Heart left ventricle (tissue), 16 donors: ENCODE measurements at regions not wholly inside any gene's neighbourhood (a gene's known extent, or its start where the extent isn't known, plus 50 kb on each side); places are given as distances from the start of the nearest gene placed in this dataset.

Source experiments
- ATAC-seq, 4 donors: fragments of 200-7000 bp; cut with Tn5 transposase; one replicate each; pipeline ENCODE4 v1.9.1; 2020 to 2022; ENCODE audit warnings: moderate library complexity in 4 of 4, mild to moderate bottlenecking in 3 of 4, moderate number of reproducible peaks in 1 of 4
- DNase-seq, 5 donors: peaks; one replicate each; pipeline ENCODE4 v3.0.0-alpha.2; 2020
- H3K27ac ChIP-seq, 12 donors: fragments of 200-600 bp; sonication (generic) in 4 of 12; one replicate each; pipeline versions ENCODE4 v1.5.0 to v1.8.0; 2016 to 2022; ENCODE audit warnings: mild to moderate bottlenecking in 2 of 12
- H3K27me3 ChIP-seq, 9 donors: fragments of 200-600 bp; sonication (generic) in 2 of 9; one replicate each; pipeline versions ENCODE4 v1.5.1 to v1.8.0; 2016 to 2022; ENCODE audit warnings: mild to moderate bottlenecking in 3 of 9
- H3K36me3 ChIP-seq, 9 donors: fragments of 200-600 bp; sonication (generic) in 2 of 9; one replicate each; pipeline versions ENCODE4 v1.5.0 to v1.8.0; 2018 to 2022; ENCODE audit warnings: mild to moderate bottlenecking in 2 of 9
- H3K4me1 ChIP-seq, 12 donors: fragments of 200-600 bp; sonication (generic) in 4 of 12; one replicate each; pipeline versions ENCODE4 v1.5.0 to v1.8.0; 2016 to 2022; ENCODE audit warnings: mild to moderate bottlenecking in 3 of 12
- H3K4me3 ChIP-seq, 12 donors: fragments of 200-600 bp; sonication (generic) in 4 of 12; one replicate each; pipeline versions ENCODE4 v1.5.0 to v1.8.0; 2017 to 2022; ENCODE audit warnings: mild to moderate bottlenecking in 9 of 12, moderate library complexity in 4 of 12
- H3K9me3 ChIP-seq, 12 donors: fragments of 200-600 bp; sonication (generic) in 4 of 12; one replicate each; pipeline versions ENCODE4 v1.5.0 to v1.8.0; 2016 to 2022; ENCODE audit warnings: mild to moderate bottlenecking in 1 of 12
- POLR2A ChIP-seq, 2 donors: fragments of 450-650 bp; IDR thresholded peaks; one replicate each; pipeline ENCODE4 v1.6.1; 2017; ENCODE audit warnings: antibody characterized with exemption in 2 of 2, mild to moderate bottlenecking in 2 of 2, moderate library complexity in 2 of 2
- WGBS, 4 donors: extraction: QIAGEN DNeasy Blood & Tissue Kit in 2 of 4; methylation state at CpG; one replicate each; pipeline versions ENCODE4 v1.1.5 to v1.1.7; 2013 to 2018; 5-methylcytosine and 5-hydroxymethylcytosine counted together
- intact Hi-C, 10 donors: fragments of 100-400 bp; cut with DNase I; formaldehyde crosslinking; loops; one replicate each; pipeline versions ENCODE4 v1.11.1 to v1.14.2; 2022
- TF ChIP-seq, protein P1 (sequence below), 12 donors: fragments of 200-600 bp; sonication (generic) in 4 of 12; IDR thresholded peaks; one replicate each; pipeline versions ENCODE4 v1.5.0 to v1.8.0; 2018 to 2022; ENCODE audit warnings: antibody characterized with exemption in 12 of 12, mild to moderate bottlenecking in 5 of 12
- donor health status: ischemic (EF 13 %, LVEDD 7.1; RV severe dilation, severe dysfunction).
- donor health status: healthy with polysubstance abuse.
- donor health status: DM: no; HTN: yes; CAD: no.
- donor health status: DM: no; HTN: no; CAD: no.
- donor health status: ischemic (EF 25% LVEDD 6.9; RV normal size, moderate dysfunction).
- donor health status: ischemic (EF 25% LVEDD 5.7; RV mildly dilated, moderate dysfunction).
- donor health status: healthy.
- donor health status: DM: yes; HTN: yes; CAD: no.
- donor health status: ischemic (EF 35%, LVEDD 5.7; RV mildly dilated, moderate dysfunction).
- donor health status: nonischemic (EF 11% LVEDD 7.7; RV severe dilation, severe dysfunction).
- donor health status: DM: yes; HTN: yes; CAD: no.
- donor health status: PGD.
- donor health status: ischemic (EF 29% LVEDD 5.4; RV normal size, mild dysfunction).
- donor health status: nonischemic (EF 23%, LVEDD 6.1; RV moderate dilation, normal function).

DNA sequence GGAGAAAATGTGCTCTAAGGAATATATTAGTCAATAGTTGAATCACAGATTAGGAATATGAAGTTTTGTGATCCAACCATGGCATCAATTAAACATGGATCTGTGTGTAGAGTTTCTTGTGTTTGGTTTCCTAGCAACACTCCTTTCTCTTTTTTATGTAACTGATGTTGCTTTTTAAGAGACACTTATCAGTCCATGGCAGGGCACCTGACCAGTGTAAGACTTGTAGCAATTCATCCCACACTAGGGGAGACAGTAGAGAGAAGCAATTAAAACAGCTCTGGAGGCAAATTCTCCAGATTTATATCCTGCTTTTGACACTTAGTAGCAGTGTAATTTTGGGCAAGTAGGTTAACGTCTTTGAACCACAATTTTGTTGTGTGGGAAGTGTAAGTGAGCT lies 1229.0 kb downstream of the PCDH9 start:
- H3K4me1 ChIP-seq: no peaks in the 10 kb centered on the region
- peaks cover 0 to 20% (median 2%) of the 10 kb centered on the region in 12 donors for H3K9me3 ChIP-seq
- H3K36me3 ChIP-seq: no peaks in the 10 kb centered on the region
- ATAC-seq (no peak), DNase-seq (no peak)
- H3K27ac ChIP-seq: no peak overlapping the region
- TF ChIP-seq POLR2A (IDR thresholded peaks at IDR 0.05): no peak
- TF ChIP-seq, protein P1, sequence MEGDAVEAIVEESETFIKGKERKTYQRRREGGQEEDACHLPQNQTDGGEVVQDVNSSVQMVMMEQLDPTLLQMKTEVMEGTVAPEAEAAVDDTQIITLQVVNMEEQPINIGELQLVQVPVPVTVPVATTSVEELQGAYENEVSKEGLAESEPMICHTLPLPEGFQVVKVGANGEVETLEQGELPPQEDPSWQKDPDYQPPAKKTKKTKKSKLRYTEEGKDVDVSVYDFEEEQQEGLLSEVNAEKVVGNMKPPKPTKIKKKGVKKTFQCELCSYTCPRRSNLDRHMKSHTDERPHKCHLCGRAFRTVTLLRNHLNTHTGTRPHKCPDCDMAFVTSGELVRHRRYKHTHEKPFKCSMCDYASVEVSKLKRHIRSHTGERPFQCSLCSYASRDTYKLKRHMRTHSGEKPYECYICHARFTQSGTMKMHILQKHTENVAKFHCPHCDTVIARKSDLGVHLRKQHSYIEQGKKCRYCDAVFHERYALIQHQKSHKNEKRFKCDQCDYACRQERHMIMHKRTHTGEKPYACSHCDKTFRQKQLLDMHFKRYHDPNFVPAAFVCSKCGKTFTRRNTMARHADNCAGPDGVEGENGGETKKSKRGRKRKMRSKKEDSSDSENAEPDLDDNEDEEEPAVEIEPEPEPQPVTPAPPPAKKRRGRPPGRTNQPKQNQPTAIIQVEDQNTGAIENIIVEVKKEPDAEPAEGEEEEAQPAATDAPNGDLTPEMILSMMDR (IDR thresholded peaks at IDR 0.05): no peak
- no peaks in the 10 kb centered on the region for H3K27me3 ChIP-seq
- intact Hi-C loops: no loop called here
- 41 to 60% (median 49%) methylated on average over 1 of the region's 1 CpG for WGBS, 4 donors
- no peak overlapping the region for H3K4me3 ChIP-seq

GRCh38 chr13:65999411-65999810 lies 1230.7 kb downstream of the PCDH9 start:
- no peaks in the 10 kb centered on the region for H3K4me1 ChIP-seq
- no peaks in the 10 kb centered on the region for H3K36me3 ChIP-seq
- intact Hi-C loops: no loop called here
- H3K27ac ChIP-seq: no peak overlapping the region
- peaks cover 0 to 20% (median 2%) of the 10 kb centered on the region in 12 donors for H3K9me3 ChIP-seq
- ATAC-seq (no peak), DNase-seq (no peak)
- no peak overlapping the region for H3K4me3 ChIP-seq
- no peaks in the 10 kb centered on the region for H3K27me3 ChIP-seq
- no peak for TF ChIP-seq POLR2A (IDR thresholded peaks at IDR 0.05)
- TF ChIP-seq, protein P1 (IDR thresholded peaks at IDR 0.05): no peak
- 76 to 79% (median 79%) methylated on average over 1 of the region's 1 CpG for WGBS, 4 donors

- H3K36me3 ChIP-seq: no peaks in the 10 kb centered on the region
Observed at GRCh38 chr13:65990684-65991083, 1239.5 kb downstream of the PCDH9 start.

GRCh38 chr13:65985612-65986011 lies 1244.5 kb downstream of the PCDH9 start:
- DNase-seq: no peak
- no peaks in the 10 kb centered on the region for H3K36me3 ChIP-seq
- TF ChIP-seq POLR2A (IDR thresholded peaks at IDR 0.05): no peak
- TF ChIP-seq, protein P1 (IDR thresholded peaks at IDR 0.05): no peak
- H3K27me3 ChIP-seq: no peaks in the 10 kb centered on the region
- ATAC-seq: no peak
- WGBS, 4 donors: 85 to 87% (median 86%) methylated on average over 10 of the region's 10 CpGs
- no peaks in the 10 kb centered on the region for H3K4me1 ChIP-seq
- H3K27ac ChIP-seq: no peak overlapping the region
- H3K9me3 ChIP-seq: no peaks in the 10 kb centered on the region
- intact Hi-C loops: no loop called here
- no peak overlapping the region for H3K4me3 ChIP-seq

More at GRCh38 chr13:65990684-65991083, 1239.5 kb downstream of the PCDH9 start:
- Histone ChIP-seq H3K4me3 (no peak overlapping the region), H3K4me1 (no peaks in the 10 kb centered on the region), H3K27ac (no peak overlapping the region), H3K9me3 (peaks cover 0 to 4% (median 0%) of the 10 kb centered on the region in 12 donors), H3K27me3 (no peaks in the 10 kb centered on the region)
- DNase-seq (no peak), ATAC-seq (no peak)
- intact Hi-C loops: no loop called here
- no peak for TF ChIP-seq POLR2A (IDR thresholded peaks at IDR 0.05)
- TF ChIP-seq, protein P1 (IDR thresholded peaks at IDR 0.05): no peak
